ENCODE measurements at regions not wholly inside any gene's neighbourhood (a gene's known extent, or its start where the extent isn't known, plus 50 kb on each side); places are given as distances from the start of the nearest gene placed in this dataset.

- no peak for TF ChIP-seq CTCF (IDR thresholded peaks at IDR 0.05)
- TF ChIP-seq POLR2AphosphoS5 (IDR thresholded peaks at IDR 0.05): no peak
Observed at GRCh38 chr13:81223778-81224177, 882.9 kb upstream of the SPRY2 start.

Data from gastroesophageal sphincter (tissue), 3 donors.